OCI-LY3 (cell line): ENCODE measurements at regions not wholly inside any gene's neighbourhood (a gene's known extent, or its start where the extent isn't known, plus 50 kb on each side); places are given as distances from the start of the nearest gene placed in this dataset.

Experiments used
- CTCF ChIP-seq: fragments of 200-600, 300-600 bp; sonication (generic); IDR thresholded peaks from 2 replicates; pipeline ENCODE4 v1.5.1; 2014; ENCODE audit warnings: antibody characterized with exemption, low read length, low read depth
- EZH2phosphoT487 ChIP-seq: fragments of 200-600 bp; shearing (Covaris generic); IDR thresholded peaks from 2 replicates; pipeline ENCODE4 v1.6.1; 2018; ENCODE audit warnings: antibody characterized with exemption, mixed run types, low read depth

- no peak for TF ChIP-seq CTCF
- no peak for TF ChIP-seq EZH2phosphoT487
These were observed 67.6 kb downstream of the COX18 start for GRCh38 chr4:73001885-73002284.
